Liver (tissue), 8 donors: ENCODE measurements at regions not wholly inside any gene's neighbourhood (a gene's known extent, or its start where the extent isn't known, plus 50 kb on each side); places are given as distances from the start of the nearest gene placed in this dataset.

Experiments
- DNase-seq: peaks from one replicate; pipeline ENCODE4 v3.0.0-alpha.2; 2017; ENCODE audit warnings: low spot score
- H3K27ac ChIP-seq, 2 donors: one replicate each; pipeline ENCODE4 v1.7.0; 2013; ENCODE audit warnings: inconsistent platforms in 2 of 2, low read length in 2 of 2, control low read depth in 1 of 2, low read depth in 1 of 2, mild to moderate bottlenecking in 1 of 2
- H3K27me3 ChIP-seq, 4 donors: one replicate each; pipeline versions ENCODE4 v1.6.1 to v1.7.0; 2013; ENCODE audit warnings: low read length in 3 of 4, inconsistent platforms in 1 of 4, mild to moderate bottlenecking in 1 of 4, moderate library complexity in 1 of 4; ENCODE audit not compliant: control insufficient read depth in 4 of 4, insufficient read depth in 4 of 4
- H3K36me3 ChIP-seq, 4 donors: one replicate each; pipeline versions ENCODE4 v1.6.1 to v1.7.0; 2013; ENCODE audit warnings: low read length in 3 of 4, mild to moderate bottlenecking in 3 of 4, low read depth in 1 of 4, moderate library complexity in 1 of 4; ENCODE audit not compliant: control insufficient read depth in 4 of 4, insufficient read depth in 3 of 4
- H3K4me1 ChIP-seq, 4 donors: one replicate each; pipeline versions ENCODE4 v1.6.1 to v1.7.0; 2013; ENCODE audit warnings: low read length in 3 of 4, mild to moderate bottlenecking in 3 of 4, moderate library complexity in 1 of 4; ENCODE audit not compliant: control insufficient read depth in 4 of 4, insufficient read depth in 4 of 4
- H3K4me3 ChIP-seq, 3 donors: one replicate each; pipeline versions ENCODE4 v1.6.1 to v1.7.0; 2013; ENCODE audit warnings: low read length in 3 of 3, control low read depth in 1 of 3, low read depth in 1 of 3, mild to moderate bottlenecking in 1 of 3
- H3K9ac ChIP-seq, 2 donors: one replicate each; pipeline ENCODE4 v1.7.0; 2013; ENCODE audit warnings: low read length in 2 of 2, mild to moderate bottlenecking in 2 of 2, moderate library complexity in 2 of 2, control low read depth in 1 of 2, low read depth in 1 of 2
- H3K9me3 ChIP-seq, 4 donors: one replicate each; pipeline versions ENCODE4 v1.6.1 to v1.7.0; 2013; ENCODE audit warnings: low read length in 3 of 4; ENCODE audit not compliant: control insufficient read depth in 4 of 4
- ATF3 ChIP-seq: IDR thresholded peaks from 2 replicates; pipeline ENCODE4 v1.6.1; 2016; ENCODE audit warnings: antibody characterized with exemption
- EGR1 ChIP-seq, 2 donors: IDR thresholded peaks; 2 replicates each; pipeline ENCODE4 v1.6.1; 2016 to 2018; ENCODE audit warnings: antibody characterized with exemption in 2 of 2, low read depth in 2 of 2
- FOXA1 ChIP-seq: IDR thresholded peaks from 2 replicates; pipeline ENCODE4 v1.6.1; 2016; ENCODE audit warnings: antibody characterized with exemption
- FOXA2 ChIP-seq: IDR thresholded peaks from 2 replicates; pipeline ENCODE4 v1.6.1; 2016; ENCODE audit warnings: antibody characterized with exemption
- GABPA ChIP-seq, 2 donors: IDR thresholded peaks in 1 of 2; conservative IDR thresholded peaks in 1 of 2; 2 replicates each; pipeline ENCODE4 v1.6.1; 2016; ENCODE audit warnings: antibody characterized with exemption in 2 of 2, mild to moderate bottlenecking in 1 of 2, moderate library complexity in 1 of 2
- HNF4A ChIP-seq, 2 donors: conservative IDR thresholded peaks; 2 replicates each; pipeline ENCODE4 v1.6.1; 2016; ENCODE audit warnings: antibody characterized with exemption in 2 of 2, mild to moderate bottlenecking in 2 of 2
- HNF4G ChIP-seq: IDR thresholded peaks from 2 replicates; pipeline ENCODE4 v1.6.1; 2016; ENCODE audit warnings: antibody characterized with exemption
- JUND ChIP-seq, 2 donors: IDR thresholded peaks; 2 replicates each; pipeline ENCODE4 v1.6.1; 2016; ENCODE audit warnings: antibody characterized with exemption in 2 of 2
- MAX ChIP-seq: IDR thresholded peaks from 2 replicates; pipeline ENCODE4 v1.6.1; 2016; ENCODE audit warnings: antibody characterized with exemption
- NR2F2 ChIP-seq: IDR thresholded peaks from 2 replicates; pipeline ENCODE4 v1.6.1; 2016; ENCODE audit warnings: antibody characterized with exemption
- RAD21 ChIP-seq, 2 donors: IDR thresholded peaks; 2 replicates each; pipeline ENCODE4 v1.6.1; 2016; ENCODE audit warnings: antibody characterized with exemption in 2 of 2, mild to moderate bottlenecking in 2 of 2
- RXRA ChIP-seq, 2 donors: IDR thresholded peaks; 2 replicates each; pipeline ENCODE4 v1.6.1; 2017 to 2018; ENCODE audit warnings: antibody characterized with exemption in 2 of 2, mild to moderate bottlenecking in 1 of 2
- SP1 ChIP-seq: IDR thresholded peaks from 2 replicates; pipeline ENCODE4 v1.6.1; 2018; ENCODE audit warnings: antibody characterized with exemption, mild to moderate bottlenecking
- TAF1 ChIP-seq: conservative IDR thresholded peaks from 2 replicates; pipeline ENCODE4 v1.6.1; 2016; ENCODE audit warnings: antibody characterized with exemption, mild to moderate bottlenecking
- YY1 ChIP-seq: IDR thresholded peaks from 2 replicates; pipeline ENCODE4 v1.6.1; 2016; ENCODE audit warnings: antibody characterized with exemption, mild to moderate bottlenecking
- WGBS: extraction: QIAGEN DNeasy Blood & Tissue Kit; methylation state at CpG from one replicate; pipeline ENCODE4 v1.1.7; 2013; 5-methylcytosine and 5-hydroxymethylcytosine counted together
- TF ChIP-seq, protein P1 (sequence below): IDR thresholded peaks from 2 replicates; pipeline ENCODE4 v1.6.1; 2016; ENCODE audit warnings: antibody characterized with exemption
- TF ChIP-seq, protein P2 (sequence below): fragments of 150-350 bp; IDR thresholded peaks from 2 replicates; pipeline ENCODE4 v1.5.1; 2017; ENCODE audit warnings: improper control_type of control experiment, low read depth, low read length; ENCODE audit not compliant: missing input control
- donor health status: healthy.
- donor health status: healthy.
- donor health status: healthy.
- donor health status: healthy.
- donor health status: healthy.

GRCh38 chr3:168860028-168860427 is 764.3 kb upstream of the GOLIM4 start:
- Histone ChIP-seq H3K4me3 (no peak overlapping the region), H3K4me1 (peaks cover 0 to 7% (median 3%) of the 10 kb centered on the region in 4 donors), H3K9me3 (no peaks in the 10 kb centered on the region), H3K9ac (no peak overlapping the region), H3K36me3 (no peaks in the 10 kb centered on the region), H3K27ac (no peak overlapping the region), H3K27me3 (peaks cover 0 to 3% (median 0%) of the 10 kb centered on the region in 4 donors)
- 66% methylated on average over 4 of the region's 4 CpGs for WGBS
- TF ChIP-seq RXRA (IDR thresholded peaks at IDR 0.05) (no peak), ATF3 (no peak), HNF4A (conservative IDR thresholded peaks at IDR 0.05) (no peak), FOXA2 (no peak), SP1 (no peak), FOXA1 (no peak), RAD21 (IDR thresholded peaks at IDR 0.05) (no peak), TAF1 (no peak), YY1 (no peak), EGR1 (IDR thresholded peaks at IDR 0.05; ENCODE audit: low read depth in 2 of 2) (no peak), MAX (no peak), NR2F2 (no peak), GABPA (IDR thresholded peaks at IDR 0.05 in 1 of 2, conservative IDR thresholded peaks at IDR 0.05 in 1 of 2) (no peak), HNF4G (no peak)
- TF ChIP-seq, protein P1, sequence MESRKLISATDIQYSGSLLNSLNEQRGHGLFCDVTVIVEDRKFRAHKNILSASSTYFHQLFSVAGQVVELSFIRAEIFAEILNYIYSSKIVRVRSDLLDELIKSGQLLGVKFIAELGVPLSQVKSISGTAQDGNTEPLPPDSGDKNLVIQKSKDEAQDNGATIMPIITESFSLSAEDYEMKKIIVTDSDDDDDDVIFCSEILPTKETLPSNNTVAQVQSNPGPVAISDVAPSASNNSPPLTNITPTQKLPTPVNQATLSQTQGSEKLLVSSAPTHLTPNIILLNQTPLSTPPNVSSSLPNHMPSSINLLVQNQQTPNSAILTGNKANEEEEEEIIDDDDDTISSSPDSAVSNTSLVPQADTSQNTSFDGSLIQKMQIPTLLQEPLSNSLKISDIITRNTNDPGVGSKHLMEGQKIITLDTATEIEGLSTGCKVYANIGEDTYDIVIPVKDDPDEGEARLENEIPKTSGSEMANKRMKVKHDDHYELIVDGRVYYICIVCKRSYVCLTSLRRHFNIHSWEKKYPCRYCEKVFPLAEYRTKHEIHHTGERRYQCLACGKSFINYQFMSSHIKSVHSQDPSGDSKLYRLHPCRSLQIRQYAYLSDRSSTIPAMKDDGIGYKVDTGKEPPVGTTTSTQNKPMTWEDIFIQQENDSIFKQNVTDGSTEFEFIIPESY, result no peak
- TF ChIP-seq, protein P2, sequence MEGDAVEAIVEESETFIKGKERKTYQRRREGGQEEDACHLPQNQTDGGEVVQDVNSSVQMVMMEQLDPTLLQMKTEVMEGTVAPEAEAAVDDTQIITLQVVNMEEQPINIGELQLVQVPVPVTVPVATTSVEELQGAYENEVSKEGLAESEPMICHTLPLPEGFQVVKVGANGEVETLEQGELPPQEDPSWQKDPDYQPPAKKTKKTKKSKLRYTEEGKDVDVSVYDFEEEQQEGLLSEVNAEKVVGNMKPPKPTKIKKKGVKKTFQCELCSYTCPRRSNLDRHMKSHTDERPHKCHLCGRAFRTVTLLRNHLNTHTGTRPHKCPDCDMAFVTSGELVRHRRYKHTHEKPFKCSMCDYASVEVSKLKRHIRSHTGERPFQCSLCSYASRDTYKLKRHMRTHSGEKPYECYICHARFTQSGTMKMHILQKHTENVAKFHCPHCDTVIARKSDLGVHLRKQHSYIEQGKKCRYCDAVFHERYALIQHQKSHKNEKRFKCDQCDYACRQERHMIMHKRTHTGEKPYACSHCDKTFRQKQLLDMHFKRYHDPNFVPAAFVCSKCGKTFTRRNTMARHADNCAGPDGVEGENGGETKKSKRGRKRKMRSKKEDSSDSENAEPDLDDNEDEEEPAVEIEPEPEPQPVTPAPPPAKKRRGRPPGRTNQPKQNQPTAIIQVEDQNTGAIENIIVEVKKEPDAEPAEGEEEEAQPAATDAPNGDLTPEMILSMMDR, result no peak
- no peak for DNase-seq

GRCh38 chr3:168859574-168859973 is 763.9 kb upstream of the GOLIM4 start:
- H3K4me1 ChIP-seq, result peaks cover 0 to 7% (median 3%) of the 10 kb centered on the region in 4 donors
- H3K27ac ChIP-seq, result no peak overlapping the region

More at GRCh38 chr3:168859574-168859973, 763.9 kb upstream of the GOLIM4 start:
- Histone ChIP-seq H3K27me3 (peaks cover 0 to 3% (median 0%) of the 10 kb centered on the region in 4 donors), H3K9me3 (no peaks in the 10 kb centered on the region), H3K36me3 (no peaks in the 10 kb centered on the region), H3K4me3 (no peak overlapping the region), H3K9ac (no peak overlapping the region)
- TF ChIP-seq HNF4G (no peak), MAX (no peak), YY1 (no peak), JUND (IDR thresholded peaks at IDR 0.05) (peak in 1 of 2 donors; percentile 5)
- WGBS, result 83% methylated on average over 2 of the region's 2 CpGs
- no peak for DNase-seq
